SU-DHL-6 (cell line): ENCODE measurements at regions not wholly inside any gene's neighbourhood (a gene's known extent, or its start where the extent isn't known, plus 50 kb on each side); places are given as distances from the start of the nearest gene placed in this dataset.

Experiments
- CTCF ChIP-seq: fragments of 200-600 bp; sonication (generic); IDR thresholded peaks from one replicate; pipeline ENCODE4 v1.5.1; 2017; ENCODE audit warnings: antibody characterized with exemption, mild to moderate bottlenecking, low read length, moderate library complexity; ENCODE audit not compliant: insufficient read depth, poor library complexity, severe bottlenecking
- EZH2phosphoT487 ChIP-seq: fragments of 200-600 bp; sonication (generic), shearing (Covaris generic); conservative IDR thresholded peaks from 2 replicates; pipeline ENCODE4 v1.6.1; 2018; ENCODE audit warnings: mild to moderate bottlenecking, antibody characterized with exemption, low read length, moderate library complexity, mixed read lengths

- TF ChIP-seq CTCF (no peak), EZH2phosphoT487 (no peak)
These were observed 812.9 kb downstream of the NR4A2 start for GRCh38 chr2:155519529-155520130.
